Choroid plexus epithelial cell (primary cell): ENCODE measurements at regions not wholly inside any gene's neighbourhood (a gene's known extent, or its start where the extent isn't known, plus 50 kb on each side); places are given as distances from the start of the nearest gene placed in this dataset.
A peak's percentile ranks its signal among the peaks of the same experiment; 100 is the strongest.
"Not testable (repeated sequence)": the region's sequence is repeated elsewhere in the genome, so short reads cannot be mapped to it uniquely, and the experiment has no call there.

ENCODE experiments used
- DNase-seq: peaks from one replicate; pipeline ENCODE4 v3.0.0-alpha.2; 2010; ENCODE audit warnings: low read depth
- H3K4me3 ChIP-seq: 2 replicates; pipeline ENCODE4 v1.5.1; 2011; ENCODE audit warnings: low read depth, mild to moderate bottlenecking, control low read depth, low read length, moderate library complexity
- TF ChIP-seq, protein P1 (sequence below): conservative IDR thresholded peaks from 2 replicates; pipeline ENCODE4 v1.5.1; 2011; ENCODE audit warnings: low read depth, mild to moderate bottlenecking, control low read depth, inconsistent platforms, low read length, moderate library complexity

DNA sequence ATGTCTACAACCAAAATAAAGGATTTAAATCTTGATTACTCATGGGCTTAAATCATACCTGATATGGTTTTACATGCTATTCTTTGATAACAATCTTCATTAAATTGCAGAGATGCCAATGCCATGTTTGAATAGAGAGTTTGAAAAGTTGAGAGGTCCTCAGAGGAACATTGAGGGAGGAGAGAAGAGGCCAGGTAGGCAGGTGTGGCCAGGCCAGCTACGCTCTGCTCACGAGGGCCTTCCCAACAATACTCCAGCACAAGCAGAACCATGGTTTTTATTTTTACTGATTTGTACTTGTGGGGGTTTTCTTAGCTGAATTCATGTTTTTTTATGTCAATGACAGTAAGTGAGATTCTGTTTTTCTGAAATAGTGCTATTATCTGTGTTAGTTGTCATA lies 158.1 kb upstream of the RFC3 start:
- TF ChIP-seq, protein P1, sequence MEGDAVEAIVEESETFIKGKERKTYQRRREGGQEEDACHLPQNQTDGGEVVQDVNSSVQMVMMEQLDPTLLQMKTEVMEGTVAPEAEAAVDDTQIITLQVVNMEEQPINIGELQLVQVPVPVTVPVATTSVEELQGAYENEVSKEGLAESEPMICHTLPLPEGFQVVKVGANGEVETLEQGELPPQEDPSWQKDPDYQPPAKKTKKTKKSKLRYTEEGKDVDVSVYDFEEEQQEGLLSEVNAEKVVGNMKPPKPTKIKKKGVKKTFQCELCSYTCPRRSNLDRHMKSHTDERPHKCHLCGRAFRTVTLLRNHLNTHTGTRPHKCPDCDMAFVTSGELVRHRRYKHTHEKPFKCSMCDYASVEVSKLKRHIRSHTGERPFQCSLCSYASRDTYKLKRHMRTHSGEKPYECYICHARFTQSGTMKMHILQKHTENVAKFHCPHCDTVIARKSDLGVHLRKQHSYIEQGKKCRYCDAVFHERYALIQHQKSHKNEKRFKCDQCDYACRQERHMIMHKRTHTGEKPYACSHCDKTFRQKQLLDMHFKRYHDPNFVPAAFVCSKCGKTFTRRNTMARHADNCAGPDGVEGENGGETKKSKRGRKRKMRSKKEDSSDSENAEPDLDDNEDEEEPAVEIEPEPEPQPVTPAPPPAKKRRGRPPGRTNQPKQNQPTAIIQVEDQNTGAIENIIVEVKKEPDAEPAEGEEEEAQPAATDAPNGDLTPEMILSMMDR, result no peak
- H3K4me3 ChIP-seq, result no peak overlapping the region
- DNase-seq, result no peak

DNA sequence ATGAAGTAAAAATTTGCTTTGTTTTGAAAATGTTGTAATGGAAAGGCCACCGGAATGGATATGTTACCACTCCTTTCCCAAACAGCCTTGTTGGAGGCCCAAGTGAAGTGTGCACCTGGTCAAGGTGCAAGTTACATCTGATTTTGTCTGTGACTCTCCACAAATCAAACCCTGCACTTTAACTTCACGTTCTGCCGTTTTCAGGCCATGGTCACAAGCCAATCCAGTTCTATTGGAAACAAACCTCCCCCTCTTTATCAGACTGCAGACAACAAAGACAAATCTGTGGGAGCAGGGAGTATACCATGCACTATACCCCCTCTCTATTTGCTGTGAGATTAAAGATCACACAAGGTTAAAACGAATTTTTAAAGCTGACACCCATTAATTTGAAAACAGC lies 155.6 kb upstream of the RFC3 start:
- no peak overlapping the region for H3K4me3 ChIP-seq
- TF ChIP-seq, protein P1, result no peak
- no peak for DNase-seq

DNA sequence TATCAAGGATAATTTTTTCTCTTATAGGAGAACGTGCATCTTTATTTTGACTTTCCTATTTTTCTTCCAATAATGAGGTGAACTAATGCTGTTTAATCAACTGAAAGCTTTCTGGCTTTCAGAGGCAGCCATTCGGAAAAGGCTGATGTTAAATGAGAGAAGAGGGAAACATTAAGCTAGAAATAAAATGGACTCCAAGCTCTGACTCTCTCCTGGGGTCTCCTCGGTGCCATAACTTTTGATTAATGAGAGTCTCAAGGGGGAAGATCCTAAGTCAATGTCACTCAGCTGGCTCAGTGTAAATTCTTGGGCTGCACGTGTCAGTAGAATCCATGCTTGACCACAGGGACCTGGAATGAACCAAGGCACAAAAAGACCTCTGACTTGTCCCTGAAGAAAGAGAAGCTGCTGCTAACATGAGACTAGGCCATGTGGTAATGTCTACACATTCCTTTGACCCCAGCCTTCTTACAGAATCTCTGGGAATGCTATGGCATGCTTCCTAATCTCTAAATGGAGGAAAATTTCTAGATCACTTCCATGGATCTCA lies 152.2 kb upstream of the RFC3 start:
- TF ChIP-seq, protein P1, result no peak
- no peak for DNase-seq
- no peak overlapping the region for H3K4me3 ChIP-seq

DNA sequence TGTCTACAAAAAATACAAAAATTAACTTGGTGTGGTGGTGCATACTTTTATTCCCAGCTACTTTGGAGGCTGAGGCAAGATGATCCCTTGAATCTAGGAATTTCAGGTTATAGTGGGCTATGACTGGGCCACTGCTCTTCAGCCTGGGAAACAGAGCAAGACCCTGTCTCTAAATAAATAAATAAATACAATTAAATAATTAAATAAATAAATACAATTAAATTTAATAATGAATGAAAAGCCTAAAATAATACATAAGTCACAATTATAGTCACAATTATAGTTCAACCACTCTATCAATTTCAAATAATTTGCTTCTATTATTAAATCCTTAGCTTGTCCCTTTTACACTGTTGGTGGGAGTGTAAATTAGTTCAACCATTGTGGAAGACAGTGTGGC lies 146.4 kb upstream of the RFC3 start:
- no peak overlapping the region for H3K4me3 ChIP-seq
- TF ChIP-seq, protein P1, result no peak
- DNase-seq, result no peak

DNA sequence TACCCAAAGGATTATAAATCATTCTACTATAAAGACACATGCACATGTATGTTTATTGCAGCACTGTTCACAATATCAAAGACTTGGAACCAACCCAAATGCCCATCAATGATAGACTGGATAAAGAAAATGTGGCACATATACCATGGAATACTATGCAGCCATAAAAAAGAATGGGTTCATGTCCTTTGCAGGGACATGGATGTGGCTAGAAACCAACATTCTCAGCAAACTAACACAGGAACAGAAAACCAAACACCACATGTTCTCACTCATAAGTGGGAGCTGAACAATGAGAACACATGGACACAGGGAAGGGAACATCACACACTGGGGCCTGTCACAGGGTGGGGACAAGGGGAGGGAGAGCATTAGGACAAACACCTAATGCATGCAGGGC lies 145.9 kb upstream of the RFC3 start:
- H3K4me3 ChIP-seq, DNase-seq: not testable (repeated sequence)

DNA sequence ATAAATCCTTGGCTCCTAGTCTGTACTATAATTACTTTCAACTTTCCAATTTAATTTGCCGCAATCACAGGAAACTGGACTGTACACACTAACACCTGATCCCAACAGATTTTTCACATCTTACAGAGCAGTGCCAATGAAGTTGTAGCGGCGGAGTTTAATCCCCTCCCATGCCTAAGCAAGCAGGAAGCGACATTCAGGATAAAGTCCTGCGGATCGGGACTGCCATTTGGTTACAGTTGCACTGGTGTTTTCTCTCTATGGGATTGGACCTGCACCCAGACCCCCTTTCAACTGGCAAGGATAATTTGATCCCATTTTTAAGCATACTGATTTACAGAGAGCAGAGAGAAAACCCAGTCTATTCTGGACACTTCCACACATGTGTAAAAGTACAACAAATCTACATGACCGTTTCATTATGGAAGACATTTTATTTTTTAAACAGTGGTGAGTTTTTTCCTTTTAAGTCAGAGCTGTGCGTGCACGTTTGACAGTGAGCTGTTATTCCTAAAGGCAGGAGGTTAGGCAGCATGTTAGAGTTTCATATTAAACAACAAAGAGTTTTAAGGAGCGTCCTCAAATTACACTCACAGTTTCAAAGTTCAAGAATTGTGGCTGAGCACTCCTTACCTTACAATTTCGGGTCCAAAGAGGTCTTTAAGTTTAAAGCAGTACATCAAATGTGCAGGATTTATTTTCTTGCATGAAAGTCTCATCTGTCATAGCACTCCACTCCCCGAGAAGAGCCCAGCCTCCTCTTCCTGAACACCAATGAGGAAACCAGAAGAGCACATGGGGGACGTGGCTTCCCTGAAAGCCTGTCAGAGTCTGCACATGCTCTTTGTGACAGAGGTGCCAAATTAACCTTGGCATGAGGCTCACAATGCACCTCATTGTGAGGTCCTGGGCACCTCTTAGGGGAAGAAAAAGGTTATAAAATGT lies 141.6 kb upstream of the RFC3 start:
- peak; percentile 73 for DNase-seq
- peak overlapping the region; percentile 56 for H3K4me3 ChIP-seq
- TF ChIP-seq, protein P1, result no peak

DNA sequence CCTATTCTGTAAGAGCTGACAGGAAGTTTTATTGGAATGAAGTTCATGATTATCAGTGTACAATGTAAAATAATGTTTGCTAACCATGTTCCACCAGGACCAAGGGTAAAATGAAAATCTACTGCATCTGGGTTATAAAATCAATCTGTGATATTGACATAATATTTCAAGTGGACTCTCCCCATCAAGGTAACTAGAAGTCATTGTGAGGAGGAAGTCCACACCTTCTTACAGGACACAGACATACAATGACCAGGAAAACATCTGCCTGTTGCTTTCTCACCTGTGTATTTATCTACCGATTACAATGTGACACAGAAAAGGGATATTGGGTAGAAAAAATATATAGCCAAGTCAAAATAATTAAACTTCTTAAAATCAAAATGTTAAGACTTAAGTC lies 140.7 kb upstream of the RFC3 start:
- H3K4me3 ChIP-seq, result no peak overlapping the region
- TF ChIP-seq, protein P1, result no peak
- no peak for DNase-seq
